ENCODE measurements at regions not wholly inside any gene's neighbourhood (a gene's known extent, or its start where the extent isn't known, plus 50 kb on each side); places are given as distances from the start of the nearest gene placed in this dataset.

DNA sequence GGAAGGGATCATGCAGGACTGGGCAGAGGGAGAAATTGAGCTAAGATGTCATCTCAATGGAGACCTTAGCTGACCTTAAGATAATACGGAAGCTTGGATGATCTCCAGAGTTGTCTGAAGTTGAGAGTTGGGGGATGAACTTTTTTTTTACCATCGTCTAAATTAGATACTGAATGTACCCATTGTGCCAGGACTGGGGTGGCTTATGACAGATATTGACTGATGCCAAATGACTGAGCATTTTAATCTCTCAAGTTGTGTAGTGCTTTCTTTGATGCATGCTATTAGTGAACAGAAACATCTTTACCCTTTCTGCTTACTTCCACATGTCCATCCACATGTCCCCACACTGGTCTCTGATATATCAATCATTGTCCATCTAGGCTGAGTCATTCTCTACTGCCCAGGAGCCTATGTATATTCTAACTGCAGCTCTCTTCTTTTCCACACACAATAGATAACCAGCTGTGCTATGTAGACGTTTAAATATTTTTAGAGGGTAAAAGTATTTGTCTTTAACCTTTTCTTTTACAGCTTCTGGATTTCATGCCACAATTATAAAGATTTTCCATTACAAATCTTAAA lies 60.2 kb upstream of the ZKSCAN2 start:
- DNase-seq (ENCODE audit: low read depth) = no peak
- H3K4me3 ChIP-seq (ENCODE audit: low read depth, low read length) = no peak overlapping the region
- TF ChIP-seq, protein P1, sequence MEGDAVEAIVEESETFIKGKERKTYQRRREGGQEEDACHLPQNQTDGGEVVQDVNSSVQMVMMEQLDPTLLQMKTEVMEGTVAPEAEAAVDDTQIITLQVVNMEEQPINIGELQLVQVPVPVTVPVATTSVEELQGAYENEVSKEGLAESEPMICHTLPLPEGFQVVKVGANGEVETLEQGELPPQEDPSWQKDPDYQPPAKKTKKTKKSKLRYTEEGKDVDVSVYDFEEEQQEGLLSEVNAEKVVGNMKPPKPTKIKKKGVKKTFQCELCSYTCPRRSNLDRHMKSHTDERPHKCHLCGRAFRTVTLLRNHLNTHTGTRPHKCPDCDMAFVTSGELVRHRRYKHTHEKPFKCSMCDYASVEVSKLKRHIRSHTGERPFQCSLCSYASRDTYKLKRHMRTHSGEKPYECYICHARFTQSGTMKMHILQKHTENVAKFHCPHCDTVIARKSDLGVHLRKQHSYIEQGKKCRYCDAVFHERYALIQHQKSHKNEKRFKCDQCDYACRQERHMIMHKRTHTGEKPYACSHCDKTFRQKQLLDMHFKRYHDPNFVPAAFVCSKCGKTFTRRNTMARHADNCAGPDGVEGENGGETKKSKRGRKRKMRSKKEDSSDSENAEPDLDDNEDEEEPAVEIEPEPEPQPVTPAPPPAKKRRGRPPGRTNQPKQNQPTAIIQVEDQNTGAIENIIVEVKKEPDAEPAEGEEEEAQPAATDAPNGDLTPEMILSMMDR (IDR thresholded peaks at IDR 0.05; ENCODE audit: insufficient read depth, low read length) = no peak

DNA sequence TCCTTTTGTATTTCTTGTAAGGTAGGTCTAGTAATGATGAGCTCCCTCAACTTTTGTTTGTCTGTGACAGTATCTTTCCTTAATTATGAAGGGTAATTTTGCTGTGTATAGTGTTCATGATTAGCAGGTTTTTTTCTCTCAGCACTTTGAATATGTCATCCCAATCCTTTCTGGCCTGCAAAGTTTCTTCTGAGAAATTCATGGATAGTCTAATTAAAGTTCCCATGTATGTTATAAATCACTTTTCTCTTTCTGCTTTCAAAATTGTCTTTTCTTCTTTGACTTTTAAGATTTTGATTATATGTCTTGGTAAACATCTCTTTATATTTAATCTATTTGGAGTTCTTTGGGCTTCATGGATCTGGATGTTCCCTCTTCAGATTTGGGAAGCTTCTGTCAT lies 54.3 kb upstream of the ZKSCAN2 start:
- no peak for DNase-seq (ENCODE audit: low read depth)
- TF ChIP-seq, protein P1 (IDR thresholded peaks at IDR 0.05; ENCODE audit: insufficient read depth, low read length) = no peak

DNA sequence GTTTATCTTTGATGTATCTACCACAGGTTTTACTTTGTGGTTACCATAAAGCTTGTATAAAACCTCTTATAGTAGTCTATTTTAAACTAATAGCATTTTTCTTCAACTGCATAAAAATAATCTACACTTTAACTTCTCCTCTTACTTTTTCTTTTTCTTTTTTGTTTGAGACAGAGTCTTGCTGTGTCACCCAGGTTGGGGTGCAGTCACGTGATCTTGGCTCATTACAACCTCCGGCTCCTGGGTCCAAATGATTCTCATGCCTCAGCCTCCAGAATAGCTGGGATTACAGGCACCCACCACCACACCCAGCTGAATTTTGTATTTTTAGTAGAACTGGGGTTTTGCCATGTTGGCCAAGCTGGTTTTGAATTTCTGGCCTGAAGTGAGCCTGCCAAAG lies 53.4 kb upstream of the ZKSCAN2 start:
- TF ChIP-seq, protein P1 (IDR thresholded peaks at IDR 0.05; ENCODE audit: insufficient read depth, low read length) = no peak
- no peak overlapping the region for H3K4me3 ChIP-seq (ENCODE audit: low read depth, low read length)
- no peak for DNase-seq (ENCODE audit: low read depth)

More for the DNA sequence above, 54.3 kb upstream of the ZKSCAN2 start:
- no peak overlapping the region for H3K4me3 ChIP-seq (ENCODE audit: low read depth, low read length)

Measured in fibroblast of the aortic adventitia (primary cell).